PC-9 (cell line): ENCODE measurements at regions not wholly inside any gene's neighbourhood (a gene's known extent, or its start where the extent isn't known, plus 50 kb on each side); places are given as distances from the start of the nearest gene placed in this dataset.

Source experiments
- CTCF ChIP-seq: fragments of 200-600 bp; sonication (generic); conservative IDR thresholded peaks from 2 replicates; pipeline ENCODE4 v1.6.1; 2017; ENCODE audit warnings: mixed run types, antibody characterized with exemption, mild to moderate bottlenecking, moderate library complexity
- EZH2 ChIP-seq: fragments of 200-600 bp; sonication (generic); IDR thresholded peaks from 2 replicates; pipeline ENCODE4 v1.8.0; 2017; ENCODE audit warnings: antibody characterized with exemption, low read depth

- TF ChIP-seq EZH2: no peak
- no peak for TF ChIP-seq CTCF
These were observed 290.9 kb upstream of the SIX2 start for GRCh38 chr2:45300026-45300750.
